ENCODE measurements at regions not wholly inside any gene's neighbourhood (a gene's known extent, or its start where the extent isn't known, plus 50 kb on each side); places are given as distances from the start of the nearest gene placed in this dataset.
"Not testable (repeated sequence)": the region's sequence is repeated elsewhere in the genome, so short reads cannot be mapped to it uniquely, and the experiment has no call there.

DNA sequence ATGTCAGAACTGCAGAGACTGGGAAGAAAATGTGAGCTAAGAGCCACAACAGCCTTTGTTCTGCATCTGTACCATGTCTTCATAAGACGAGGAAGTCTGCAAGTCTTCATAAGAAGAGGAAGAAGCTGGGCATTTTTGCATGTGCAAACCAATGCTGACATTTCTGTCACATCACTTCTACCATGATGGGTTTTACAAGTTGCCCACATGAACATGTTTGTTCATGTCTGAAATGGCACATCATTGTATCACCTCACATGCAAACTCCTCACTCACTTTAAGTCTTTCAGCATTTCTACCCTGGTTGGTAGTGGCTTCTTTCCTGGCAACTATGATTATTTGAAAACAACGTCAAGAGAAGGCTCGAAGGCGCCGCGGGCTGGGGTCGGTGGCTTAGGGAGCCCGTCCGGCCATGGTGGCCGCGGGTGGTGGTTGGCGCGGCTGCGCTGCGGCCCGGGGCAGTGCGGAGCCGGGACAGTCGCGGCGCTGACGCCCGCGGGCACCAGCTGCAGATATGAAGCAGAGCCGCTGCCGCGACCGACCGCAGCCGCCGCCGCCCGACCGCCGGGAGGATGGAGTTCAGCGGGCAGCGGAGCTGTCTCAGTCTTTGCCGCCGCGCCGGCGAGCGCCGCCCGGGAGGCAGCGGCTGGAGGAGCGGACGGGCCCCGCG, 433.1 kb upstream of the WWC1 start:
- not testable (repeated sequence) for H3K4me1 Mint-ChIP-seq, H3K9me3 Mint-ChIP-seq, ATAC-seq, H3K36me3 Mint-ChIP-seq, H3K27ac Mint-ChIP-seq, H3K4me3 Mint-ChIP-seq, H3K27me3 Mint-ChIP-seq

DNA sequence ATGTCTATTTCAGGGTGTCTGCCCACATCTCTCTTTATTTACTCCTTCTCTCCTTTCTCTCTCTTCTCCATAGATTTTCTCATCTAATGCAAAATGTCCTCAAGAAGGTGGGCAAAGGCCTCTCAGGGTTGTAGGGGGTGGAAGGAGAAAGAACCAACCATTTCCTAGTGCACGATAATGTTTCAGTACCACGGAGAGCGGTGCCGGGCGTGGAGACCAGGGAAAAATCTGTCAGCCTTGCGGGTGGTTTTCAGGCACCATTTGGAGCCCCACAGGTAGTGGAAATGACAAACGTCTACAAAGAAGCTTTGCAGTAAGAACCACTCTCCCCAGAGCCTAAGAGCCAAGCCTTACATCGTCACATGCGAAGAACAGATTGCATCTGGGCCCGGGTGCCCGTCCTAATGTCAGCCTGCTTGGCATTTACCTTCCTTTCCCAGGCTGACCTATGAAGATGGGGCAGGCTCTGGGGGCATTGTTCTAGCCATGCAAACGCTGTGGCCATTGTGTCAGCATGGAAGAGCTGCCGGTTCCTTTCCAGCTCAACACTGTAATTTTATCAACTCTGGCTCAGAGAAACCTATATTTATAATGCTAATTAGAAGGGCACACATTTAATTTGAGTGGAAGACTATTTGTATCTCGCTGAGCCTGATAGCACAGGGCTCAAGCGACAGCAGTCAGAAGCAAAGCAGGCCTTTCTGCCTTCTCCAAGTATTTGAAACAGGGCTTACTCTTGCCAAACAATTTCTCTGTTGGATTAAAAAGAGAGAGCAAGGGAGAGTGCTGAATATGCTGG, 430.1 kb upstream of the WWC1 start:
- no peaks in the 10 kb centered on the region for H3K36me3 Mint-ChIP-seq
- H3K9me3 Mint-ChIP-seq: peaks cover 2% of the 10 kb centered on the region
- H3K27me3 Mint-ChIP-seq: no peaks in the 10 kb centered on the region
- no peak for ATAC-seq
- no peaks in the 10 kb centered on the region for H3K4me1 Mint-ChIP-seq
- H3K27ac Mint-ChIP-seq: no peak overlapping the region
- H3K4me3 Mint-ChIP-seq: no peak overlapping the region

DNA sequence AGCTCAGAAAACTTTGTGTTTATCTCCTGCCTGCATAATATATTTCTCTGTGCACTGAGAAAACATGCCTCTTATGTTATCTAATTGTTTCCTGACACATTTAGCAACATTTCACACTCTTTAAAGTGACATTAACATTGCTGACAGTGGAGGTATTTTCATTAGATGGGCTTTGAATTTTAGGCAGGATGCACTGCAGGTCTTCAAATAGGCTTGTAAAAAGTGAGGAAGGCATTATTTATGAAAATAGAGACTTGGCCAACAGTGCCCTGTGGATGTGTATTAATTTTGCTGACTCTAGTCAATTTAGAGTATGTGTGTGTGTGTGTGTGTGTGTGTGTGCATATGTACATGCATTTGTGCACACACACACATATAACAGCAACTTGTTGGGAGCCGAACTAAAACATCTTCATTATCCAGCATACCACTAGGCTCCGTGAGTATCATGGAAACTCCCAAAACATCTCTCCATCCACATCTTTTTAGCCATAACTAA, 429.5 kb upstream of the WWC1 start:
- H3K27ac Mint-ChIP-seq: no peak overlapping the region
- ATAC-seq: no peak
- peaks cover 2% of the 10 kb centered on the region for H3K9me3 Mint-ChIP-seq
- H3K27me3 Mint-ChIP-seq: no peaks in the 10 kb centered on the region
- no peaks in the 10 kb centered on the region for H3K4me1 Mint-ChIP-seq
- H3K4me3 Mint-ChIP-seq: no peak overlapping the region
- H3K36me3 Mint-ChIP-seq: no peaks in the 10 kb centered on the region

DNA sequence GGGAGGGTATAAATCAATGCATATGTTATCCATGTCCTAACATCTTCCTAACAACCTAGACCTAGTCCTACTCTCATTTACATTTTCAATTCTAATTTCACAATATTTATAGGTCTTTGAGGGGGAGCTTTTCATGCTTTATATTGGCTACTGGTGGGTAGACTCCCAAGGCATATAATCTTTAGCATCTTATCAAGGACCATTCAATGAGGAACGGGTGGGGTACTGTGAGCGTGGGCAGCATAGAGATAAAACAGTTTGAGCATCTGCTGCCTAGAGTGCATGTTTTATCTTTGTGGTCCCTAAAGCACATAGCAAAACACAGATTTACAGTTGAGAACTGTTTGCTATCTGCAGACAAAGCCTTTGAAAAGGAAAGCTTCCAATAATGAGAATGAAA, 427.6 kb upstream of the WWC1 start:
- ATAC-seq: no peak
- Mint-ChIP-seq H3K9me3 (peaks cover 2% of the 10 kb centered on the region), H3K27ac (no peak overlapping the region), H3K4me1 (no peaks in the 10 kb centered on the region), H3K27me3 (no peaks in the 10 kb centered on the region), H3K36me3 (no peaks in the 10 kb centered on the region), H3K4me3 (no peak overlapping the region)

DNA sequence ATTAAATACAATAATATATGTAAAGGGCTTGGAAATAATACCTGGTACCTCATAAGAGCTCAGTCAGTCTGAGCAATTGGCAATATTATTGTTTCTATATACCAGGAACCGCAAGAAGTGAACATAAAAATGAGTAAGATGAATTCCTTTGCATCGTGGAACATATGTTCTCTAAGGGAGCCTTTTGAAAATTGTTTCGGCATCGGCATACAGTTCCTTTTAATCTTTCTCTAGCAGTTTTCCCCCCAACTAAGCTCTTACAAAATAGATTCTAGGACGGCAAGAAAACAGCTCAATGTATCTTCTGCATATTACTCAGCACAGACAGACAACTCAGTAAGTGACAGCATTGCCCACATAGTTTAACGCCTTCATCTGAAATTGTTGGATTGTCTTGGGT, 426.6 kb upstream of the WWC1 start:
- no peak overlapping the region for H3K4me3 Mint-ChIP-seq
- H3K36me3 Mint-ChIP-seq: no peaks in the 10 kb centered on the region
- H3K27me3 Mint-ChIP-seq: no peaks in the 10 kb centered on the region
- H3K4me1 Mint-ChIP-seq: no peaks in the 10 kb centered on the region
- peaks cover 2% of the 10 kb centered on the region for H3K9me3 Mint-ChIP-seq
- no peak overlapping the region for H3K27ac Mint-ChIP-seq
- ATAC-seq: no peak

DNA sequence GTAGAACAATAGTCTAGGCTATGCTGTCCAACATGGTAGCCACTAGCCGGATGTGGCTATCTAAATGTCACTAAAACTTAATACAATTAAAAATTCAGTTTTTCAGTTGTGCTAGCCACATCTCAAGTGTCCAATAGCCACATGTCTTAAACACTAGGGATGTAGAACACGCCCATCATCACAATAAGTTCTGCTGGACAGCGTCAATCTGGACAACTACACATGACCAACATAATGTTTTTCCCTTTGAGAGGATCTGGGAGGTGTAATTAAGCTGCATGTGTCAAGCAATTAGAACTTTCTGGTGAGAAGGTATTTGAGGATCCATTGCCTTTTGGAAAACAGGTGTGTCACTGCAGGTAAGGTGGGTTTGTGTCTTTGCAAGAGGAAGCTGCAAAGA, 424.6 kb upstream of the WWC1 start:
- no peaks in the 10 kb centered on the region for H3K4me1 Mint-ChIP-seq
- no peak overlapping the region for H3K4me3 Mint-ChIP-seq
- no peak for ATAC-seq
- no peaks in the 10 kb centered on the region for H3K27me3 Mint-ChIP-seq
- no peaks in the 10 kb centered on the region for H3K36me3 Mint-ChIP-seq
- no peak overlapping the region for H3K27ac Mint-ChIP-seq
- no peaks in the 10 kb centered on the region for H3K9me3 Mint-ChIP-seq

DNA sequence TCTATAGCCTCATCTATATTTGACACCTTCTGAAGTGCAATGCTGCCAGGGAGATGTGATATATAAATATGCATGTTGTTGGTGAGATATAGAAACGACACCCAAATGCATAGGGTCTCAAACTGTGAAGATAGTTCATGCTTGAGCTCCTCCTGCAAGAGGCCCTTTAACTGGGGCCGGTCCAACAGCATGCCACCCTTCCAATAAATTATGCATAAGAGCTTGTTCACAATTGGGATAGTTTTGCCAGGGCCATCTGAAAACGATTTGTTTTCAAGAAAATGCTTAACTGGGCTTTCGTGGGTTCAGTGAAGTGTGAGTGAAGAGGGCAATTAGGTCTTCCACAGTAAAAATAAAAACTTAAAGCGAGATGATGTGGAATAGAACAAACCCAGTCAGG, 424.2 kb upstream of the WWC1 start:
- peaks cover 4% of the 10 kb centered on the region for H3K9me3 Mint-ChIP-seq

DNA sequence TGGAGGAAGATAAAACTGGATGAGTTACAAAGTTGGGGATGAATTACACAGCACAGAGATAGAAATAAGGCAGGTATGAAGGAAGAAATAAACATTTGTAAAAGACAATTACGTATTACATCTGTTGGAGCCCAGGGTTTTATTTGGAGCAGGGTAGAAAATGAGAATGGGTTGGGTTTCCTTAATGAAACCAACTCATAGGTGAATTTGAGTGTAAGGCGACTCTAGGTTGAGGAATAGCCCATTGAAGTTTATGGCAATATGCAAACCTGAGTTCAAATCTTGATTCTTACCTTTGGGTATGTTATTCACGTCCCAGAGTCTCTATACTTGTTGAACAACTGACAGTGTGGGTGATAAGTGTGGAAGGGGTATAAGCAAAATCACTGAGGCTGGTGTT, 422.3 kb upstream of the WWC1 start:
- Mint-ChIP-seq H3K4me3 (no peak overlapping the region), H3K9me3 (peaks cover 8% of the 10 kb centered on the region), H3K4me1 (no peaks in the 10 kb centered on the region), H3K27me3 (no peaks in the 10 kb centered on the region), H3K36me3 (no peaks in the 10 kb centered on the region), H3K27ac (no peak overlapping the region)
- no peak for ATAC-seq

More for the DNA sequence above, 424.2 kb upstream of the WWC1 start:
- H3K27ac Mint-ChIP-seq: no peak overlapping the region
- no peaks in the 10 kb centered on the region for H3K4me1 Mint-ChIP-seq
- no peaks in the 10 kb centered on the region for H3K36me3 Mint-ChIP-seq
- ATAC-seq: no peak
- no peaks in the 10 kb centered on the region for H3K27me3 Mint-ChIP-seq
- H3K4me3 Mint-ChIP-seq: no peak overlapping the region

DNA sequence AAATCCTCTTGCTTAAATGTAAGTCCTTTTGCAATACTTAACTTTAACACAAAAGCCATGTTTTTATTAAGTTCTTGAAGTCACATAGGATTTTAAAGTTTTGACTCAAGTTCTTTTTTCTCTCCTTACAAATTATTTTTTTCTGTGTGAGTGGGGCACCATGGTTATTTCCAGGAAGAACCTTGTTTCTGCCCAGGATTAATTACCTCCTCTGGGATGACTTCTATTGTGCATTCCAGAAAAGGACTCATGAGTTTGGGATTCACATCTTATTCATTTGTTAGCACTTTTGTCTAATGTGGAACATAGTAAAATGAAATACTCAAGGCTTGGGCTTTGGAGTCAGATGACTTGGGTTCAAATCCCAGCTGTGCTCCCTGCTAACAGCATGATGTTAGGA, 421.4 kb upstream of the WWC1 start:
- no peaks in the 10 kb centered on the region for H3K27me3 Mint-ChIP-seq
- no peak for ATAC-seq
- no peak overlapping the region for H3K27ac Mint-ChIP-seq
- H3K4me3 Mint-ChIP-seq: no peak overlapping the region
- H3K36me3 Mint-ChIP-seq: no peaks in the 10 kb centered on the region
- H3K4me1 Mint-ChIP-seq: no peaks in the 10 kb centered on the region
- peaks cover 10% of the 10 kb centered on the region for H3K9me3 Mint-ChIP-seq

DNA sequence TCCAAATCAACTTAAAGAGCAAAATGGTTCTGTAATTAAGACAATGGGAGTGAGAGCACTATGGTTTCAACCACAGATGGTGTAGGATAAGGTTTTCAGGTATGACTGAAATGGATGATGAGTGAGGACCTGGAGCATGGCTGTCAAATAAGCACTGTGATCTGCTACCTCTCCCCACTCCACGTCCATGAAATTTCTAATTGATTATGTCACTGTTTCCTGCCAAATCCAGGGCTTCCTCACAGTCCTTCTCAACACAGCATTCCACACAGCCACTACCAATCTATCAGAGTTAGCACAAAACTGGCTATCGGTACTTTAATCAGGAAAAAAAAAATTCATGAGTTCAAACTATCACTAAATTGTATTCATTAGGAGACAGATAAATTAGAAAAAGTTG, 420.4 kb upstream of the WWC1 start:
- Mint-ChIP-seq H3K27me3 (no peaks in the 10 kb centered on the region), H3K27ac (no peak overlapping the region), H3K4me1 (no peaks in the 10 kb centered on the region), H3K36me3 (no peaks in the 10 kb centered on the region), H3K4me3 (no peak overlapping the region), H3K9me3 (peaks cover 17% of the 10 kb centered on the region)
- ATAC-seq: no peak

DNA sequence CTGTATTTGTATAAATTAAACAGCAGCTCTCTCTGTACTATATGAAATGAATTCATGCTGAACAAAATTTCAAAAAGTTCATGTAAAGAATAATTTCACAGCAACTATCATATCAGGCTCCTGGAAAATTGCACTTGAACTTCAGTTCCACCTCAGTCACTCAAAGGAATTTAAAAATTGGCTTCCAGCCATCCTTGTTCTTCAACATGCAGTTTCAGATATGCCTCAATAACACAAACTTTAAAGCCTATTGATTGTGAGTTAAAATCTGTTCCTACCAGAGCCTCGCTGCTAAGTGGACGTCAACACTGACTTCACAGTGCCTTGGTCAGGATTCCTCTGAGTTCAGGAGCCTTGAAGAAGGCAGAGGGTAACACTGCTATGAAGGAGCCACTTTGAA, 418.7 kb upstream of the WWC1 start:
- Mint-ChIP-seq H3K4me3 (no peak overlapping the region), H3K9me3 (peaks cover 21% of the 10 kb centered on the region), H3K4me1 (no peaks in the 10 kb centered on the region), H3K27ac (no peak overlapping the region), H3K36me3 (no peaks in the 10 kb centered on the region), H3K27me3 (no peaks in the 10 kb centered on the region)
- ATAC-seq: no peak

DNA sequence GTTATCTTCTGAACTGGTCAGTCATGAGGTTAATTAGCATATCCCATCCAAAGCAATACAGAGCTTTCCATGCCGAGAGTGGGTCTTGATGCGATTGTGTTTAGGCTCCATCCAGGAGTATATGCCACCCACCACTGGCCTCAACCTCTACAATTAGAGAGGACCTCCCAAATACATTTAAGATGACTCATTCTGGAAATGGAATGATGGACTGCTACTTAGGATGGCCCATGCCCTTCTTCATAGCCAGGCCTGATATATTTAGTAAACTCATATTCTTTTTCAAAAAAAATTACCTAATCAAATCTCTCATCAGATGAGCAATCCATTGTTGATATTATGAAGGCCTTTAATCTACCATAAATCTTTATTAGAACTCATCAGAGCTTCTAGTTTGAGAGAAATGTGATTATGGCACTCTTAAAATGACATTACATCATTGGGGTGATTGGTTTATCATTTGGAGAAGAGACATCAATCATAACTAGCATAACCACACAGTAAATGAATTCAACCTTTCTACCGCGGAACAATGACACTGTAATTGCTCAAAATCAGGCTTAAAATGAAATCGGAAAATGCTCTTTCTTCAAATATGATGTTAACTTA, 414.2 kb upstream of the WWC1 start:
- H3K9me3 Mint-ChIP-seq: peaks cover 19% of the 10 kb centered on the region

DNA sequence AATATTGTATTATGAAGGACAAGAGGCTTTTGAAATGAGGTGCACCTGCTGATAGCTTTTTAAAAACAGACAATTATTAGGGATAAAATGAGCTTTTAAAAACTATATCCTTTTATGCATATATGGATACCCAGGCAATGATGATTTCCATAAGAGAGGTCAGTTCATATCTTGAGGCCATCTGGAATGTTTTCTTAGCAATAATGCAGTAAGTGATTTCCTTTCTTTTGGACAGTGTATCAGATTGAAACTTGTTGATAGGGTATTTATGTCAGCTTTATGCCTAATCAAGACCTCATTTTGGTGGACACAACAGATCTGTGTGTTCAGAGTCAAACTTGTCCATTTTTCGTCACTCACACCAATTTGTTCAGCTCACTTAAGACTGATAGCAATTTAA, 413.5 kb upstream of the WWC1 start:
- no peak for ATAC-seq

More for the DNA sequence above, 414.2 kb upstream of the WWC1 start:
- Mint-ChIP-seq H3K27ac (no peak overlapping the region), H3K4me1 (no peaks in the 10 kb centered on the region), H3K4me3 (no peak overlapping the region), H3K36me3 (no peaks in the 10 kb centered on the region), H3K27me3 (no peaks in the 10 kb centered on the region)
- ATAC-seq: no peak

DNA sequence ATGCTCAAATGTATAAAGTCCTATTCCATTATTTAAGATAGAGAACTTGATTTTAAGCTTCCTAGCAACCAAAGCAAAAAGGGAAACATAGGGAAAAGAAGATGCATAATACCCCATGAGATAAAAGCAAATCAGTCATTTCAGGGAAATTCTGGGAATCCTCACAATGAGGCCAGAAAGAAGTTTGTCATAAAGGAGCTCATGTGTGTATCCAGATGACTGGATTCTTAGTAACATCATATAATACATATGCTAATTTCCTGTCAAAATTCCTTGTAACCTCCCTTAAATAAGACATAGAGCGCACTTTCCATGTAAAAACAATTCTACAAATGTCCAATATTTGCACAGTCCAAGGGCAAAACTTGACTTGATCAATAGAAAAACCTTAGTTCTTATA, 411.0 kb upstream of the WWC1 start:
- Mint-ChIP-seq H3K36me3 (no peaks in the 10 kb centered on the region), H3K27ac (no peak overlapping the region), H3K9me3 (peaks cover 11% of the 10 kb centered on the region), H3K4me3 (no peak overlapping the region), H3K27me3 (no peaks in the 10 kb centered on the region), H3K4me1 (no peaks in the 10 kb centered on the region)
- ATAC-seq: no peak

More for the DNA sequence above, 413.5 kb upstream of the WWC1 start:
- H3K4me1 Mint-ChIP-seq: no peaks in the 10 kb centered on the region
- H3K27ac Mint-ChIP-seq: no peak overlapping the region
- peaks cover 20% of the 10 kb centered on the region for H3K9me3 Mint-ChIP-seq
- H3K36me3 Mint-ChIP-seq: no peaks in the 10 kb centered on the region
- no peaks in the 10 kb centered on the region for H3K27me3 Mint-ChIP-seq
- no peak overlapping the region for H3K4me3 Mint-ChIP-seq

DNA sequence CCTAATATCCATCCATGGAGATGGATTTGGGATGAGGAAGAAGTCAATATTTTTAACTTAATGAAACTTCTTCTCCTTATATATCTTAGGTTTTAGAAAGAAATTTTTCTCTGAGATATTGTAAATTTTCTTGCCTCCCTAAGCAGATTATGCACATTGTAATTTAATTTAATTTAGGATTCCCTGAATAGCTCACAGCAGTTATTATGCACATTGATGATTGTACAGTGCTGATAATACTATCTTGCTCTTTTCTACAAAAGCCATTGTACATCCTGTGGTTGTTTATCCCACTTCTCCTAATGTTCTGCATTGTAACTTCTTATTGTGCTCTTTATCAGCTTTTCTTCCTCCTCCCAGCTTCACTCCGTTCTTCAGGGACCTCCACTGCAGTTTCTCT, 410.4 kb upstream of the WWC1 start:
- ATAC-seq: no peak
- Mint-ChIP-seq H3K36me3 (no peaks in the 10 kb centered on the region), H3K27me3 (no peaks in the 10 kb centered on the region), H3K4me1 (no peaks in the 10 kb centered on the region), H3K9me3 (peaks cover 8% of the 10 kb centered on the region), H3K4me3 (no peak overlapping the region), H3K27ac (no peak overlapping the region)

DNA sequence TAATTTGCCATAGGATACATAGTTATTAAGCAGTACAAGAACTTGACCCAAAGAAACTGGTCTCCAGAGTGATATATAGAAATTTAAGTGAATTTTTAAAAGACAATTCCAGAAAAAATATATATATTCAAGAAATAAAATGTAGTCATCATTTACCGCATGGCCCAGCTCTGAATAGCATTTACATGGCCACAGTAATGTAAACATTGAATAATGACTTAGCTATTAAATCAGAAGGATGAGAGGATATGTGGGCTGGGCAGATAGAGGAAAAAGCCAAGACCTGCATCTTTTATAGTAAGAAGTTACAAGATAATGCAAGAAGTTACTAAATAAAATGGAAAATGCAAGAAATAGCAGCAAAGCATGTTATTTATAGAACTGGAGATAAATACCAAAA, 405.2 kb upstream of the WWC1 start:
- Mint-ChIP-seq H3K4me3 (no peak overlapping the region), H3K9me3 (peaks cover 7% of the 10 kb centered on the region), H3K36me3 (no peaks in the 10 kb centered on the region)

More for the DNA sequence above, 405.2 kb upstream of the WWC1 start:
- Mint-ChIP-seq H3K27me3 (no peaks in the 10 kb centered on the region), H3K4me1 (no peaks in the 10 kb centered on the region), H3K27ac (no peak overlapping the region)
- ATAC-seq: no peak
